HG03108 (cell line): ENCODE measurements at regions not wholly inside any gene's neighbourhood (a gene's known extent, or its start where the extent isn't known, plus 50 kb on each side); places are given as distances from the start of the nearest gene placed in this dataset.

Experiments used
- ATAC-seq: cut with Tn5 transposase; IDR thresholded peaks from one replicate; pipeline ENCODE4 v1.9.1; 2021; ENCODE audit warnings: moderate library complexity; ENCODE audit not compliant: unreplicated experiment

DNA sequence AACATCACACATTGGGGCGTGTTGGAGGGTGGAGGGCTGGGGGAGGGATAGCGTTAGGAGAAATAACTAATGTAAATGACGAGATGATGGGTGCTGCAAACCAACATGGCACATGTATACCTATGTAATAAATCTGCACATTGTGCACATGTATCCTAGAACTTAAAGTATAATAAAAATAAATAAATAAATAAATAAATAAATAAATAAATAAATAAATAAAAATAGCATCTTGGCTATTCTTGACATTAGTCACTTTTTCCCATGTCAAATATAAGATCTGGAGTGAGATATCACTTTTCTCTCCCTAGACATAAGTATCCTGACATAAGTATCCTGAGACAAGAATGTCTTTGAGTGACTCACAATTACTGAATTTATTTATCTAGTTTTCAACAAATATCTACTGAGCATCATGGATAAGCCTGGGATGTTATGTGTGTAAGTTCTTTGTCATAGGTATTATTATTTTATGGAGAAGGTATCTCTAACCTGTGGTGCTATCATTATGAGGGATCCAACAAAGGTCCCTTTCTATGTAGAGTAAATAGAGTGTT lies 691.3 kb downstream of the SORCS1 start:
- ATAC-seq = no peak

DNA sequence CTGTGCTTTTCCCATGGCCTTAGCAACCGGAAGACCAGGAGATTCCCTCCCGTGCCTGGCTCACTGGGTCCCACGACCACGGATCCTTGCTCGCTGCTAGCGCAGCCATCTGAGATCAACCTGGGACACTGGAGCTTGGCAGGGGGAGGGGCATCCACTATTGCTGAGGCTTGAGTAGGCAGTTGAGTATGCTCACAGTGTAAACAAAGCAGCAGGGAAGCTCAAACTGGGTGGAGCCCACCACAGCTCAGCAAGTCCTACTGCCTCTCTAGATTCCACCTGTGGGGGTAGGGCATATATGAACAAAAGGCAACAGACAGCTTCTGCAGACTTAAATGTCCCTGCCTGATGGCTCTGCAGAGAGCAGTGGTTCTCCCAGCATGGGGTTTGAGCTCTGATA lies 697.0 kb downstream of the SORCS1 start:
- ATAC-seq = no peak

DNA sequence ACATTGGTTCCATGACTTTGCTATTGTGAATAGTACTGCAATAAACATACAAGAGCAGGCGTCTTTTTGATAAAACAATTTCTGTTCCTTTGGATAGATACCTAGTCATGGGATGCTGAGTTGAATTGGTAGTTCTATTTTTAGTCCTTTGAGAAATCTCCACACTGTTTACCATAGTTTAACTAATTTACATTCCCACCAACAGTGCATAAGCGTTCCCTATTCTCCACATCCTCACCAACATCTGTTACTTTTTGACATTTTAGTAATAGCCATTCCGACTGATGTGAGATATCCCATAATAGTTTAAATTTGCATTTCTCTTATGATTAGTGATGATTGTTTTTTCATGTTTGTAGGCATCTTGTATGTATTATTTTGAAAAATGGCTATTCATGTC lies 707.0 kb downstream of the SORCS1 start:
- ATAC-seq = no peak

DNA sequence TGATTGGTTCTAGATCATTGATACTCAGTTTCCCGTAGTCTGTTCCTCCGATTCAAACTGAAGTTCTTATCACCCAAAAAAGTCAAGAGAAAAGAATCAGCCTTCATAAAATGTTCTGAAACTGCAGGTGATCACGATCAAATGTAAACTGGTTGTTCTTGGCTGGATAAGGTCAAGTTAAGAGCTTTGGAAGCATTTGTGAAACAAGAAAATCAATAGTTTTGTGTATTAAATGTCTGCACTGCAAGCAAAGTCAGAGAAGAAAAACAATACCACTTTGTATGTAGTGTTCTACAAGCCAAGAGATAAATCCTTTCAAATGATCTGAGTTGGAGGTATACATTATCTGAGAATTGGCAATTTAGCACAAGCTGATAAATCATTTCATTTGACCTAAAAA lies 710.3 kb downstream of the SORCS1 start:
- ATAC-seq = no peak

DNA sequence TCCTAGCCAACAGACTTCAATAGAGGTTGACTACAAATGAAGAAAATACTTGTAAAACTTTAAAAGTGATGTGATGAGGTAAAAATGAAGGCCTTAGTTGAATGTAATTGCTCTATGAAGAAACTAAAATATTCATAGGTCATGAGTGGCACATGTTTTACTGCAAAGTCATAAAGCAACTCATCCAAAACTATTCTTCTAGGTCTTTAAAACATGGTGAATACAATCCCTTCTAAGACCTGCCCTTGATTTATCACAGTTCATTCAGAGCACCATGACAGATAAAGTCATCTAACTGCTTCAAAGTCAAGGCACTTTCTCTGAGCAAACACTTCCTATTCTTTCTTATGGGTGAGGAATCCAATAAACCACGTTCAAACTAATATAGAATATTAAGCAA lies 713.5 kb downstream of the SORCS1 start:
- ATAC-seq = no peak

DNA sequence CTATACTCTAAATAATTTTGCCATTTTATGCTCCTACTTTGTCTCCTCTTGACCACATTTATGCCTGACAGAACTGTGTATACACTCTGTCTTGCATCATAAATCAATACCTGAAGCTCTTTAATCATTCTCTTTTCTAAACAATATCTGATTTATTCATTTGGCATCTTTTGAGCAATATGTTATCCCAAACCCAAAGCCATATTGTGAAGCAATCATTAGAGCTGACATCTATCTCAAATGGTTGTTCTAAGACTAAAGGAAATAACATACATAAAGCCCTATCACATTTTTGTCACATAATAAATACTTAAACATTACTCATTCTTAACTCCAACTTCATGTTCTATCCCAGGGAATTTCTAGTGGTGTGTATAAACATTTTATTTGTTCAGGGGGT lies 717.6 kb downstream of the SORCS1 start:
- no peak for ATAC-seq

DNA sequence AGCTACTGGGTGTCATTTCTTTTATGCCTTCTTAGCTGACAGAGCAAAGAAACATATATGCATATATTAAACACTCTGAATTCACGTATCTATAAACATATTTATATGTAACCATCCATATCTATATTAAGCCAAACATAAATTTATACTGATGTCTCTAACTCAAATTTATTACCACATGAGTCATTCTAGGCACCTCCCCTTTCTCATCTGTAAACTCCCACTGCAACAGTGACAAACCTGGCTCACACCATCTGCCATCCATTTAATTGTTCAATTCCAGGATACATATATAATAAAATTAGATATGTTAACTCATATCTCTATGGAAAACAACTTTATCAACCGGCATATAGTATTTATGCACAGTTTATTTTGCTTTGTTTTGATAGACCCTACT lies 722.3 kb downstream of the SORCS1 start:
- ATAC-seq = no peak

DNA sequence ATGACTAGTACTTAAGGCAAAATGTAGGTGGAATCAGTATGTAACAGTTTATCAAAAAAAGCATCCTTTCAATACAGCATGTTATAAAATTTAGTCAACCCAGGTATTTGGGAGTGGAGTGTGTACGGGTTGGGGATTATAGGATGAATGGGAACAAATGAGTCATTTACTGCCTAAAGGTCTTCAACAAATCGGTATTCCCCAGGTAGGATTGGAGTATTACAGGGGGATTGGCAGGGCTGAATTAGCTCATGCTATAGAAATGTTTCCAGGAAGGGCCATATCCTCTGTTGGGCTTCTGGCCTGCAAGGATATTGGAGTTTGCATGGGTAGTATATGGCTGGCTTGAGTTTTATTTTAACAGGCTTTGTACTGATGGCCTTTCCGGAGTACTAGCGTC lies 723.7 kb downstream of the SORCS1 start:
- ATAC-seq = no peak

DNA sequence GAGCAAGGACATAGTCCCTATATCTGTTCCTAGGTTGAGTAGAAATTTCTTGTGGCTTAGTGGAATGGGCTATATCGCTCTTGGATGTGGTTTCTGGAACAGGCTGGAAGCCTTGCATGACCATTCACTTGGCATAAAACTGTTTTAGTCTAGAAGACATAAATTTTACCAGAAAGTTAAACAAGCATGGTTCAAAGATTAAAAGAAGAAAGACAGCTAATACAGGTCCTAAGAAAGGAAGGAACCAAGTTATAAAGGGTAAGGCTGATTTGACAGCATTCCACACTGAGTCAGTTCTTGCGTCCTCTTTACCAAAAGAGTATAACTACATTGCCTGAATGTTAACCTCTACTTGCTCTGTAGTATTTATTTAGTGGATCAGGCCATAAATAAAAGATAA lies 724.2 kb downstream of the SORCS1 start:
- no peak for ATAC-seq

DNA sequence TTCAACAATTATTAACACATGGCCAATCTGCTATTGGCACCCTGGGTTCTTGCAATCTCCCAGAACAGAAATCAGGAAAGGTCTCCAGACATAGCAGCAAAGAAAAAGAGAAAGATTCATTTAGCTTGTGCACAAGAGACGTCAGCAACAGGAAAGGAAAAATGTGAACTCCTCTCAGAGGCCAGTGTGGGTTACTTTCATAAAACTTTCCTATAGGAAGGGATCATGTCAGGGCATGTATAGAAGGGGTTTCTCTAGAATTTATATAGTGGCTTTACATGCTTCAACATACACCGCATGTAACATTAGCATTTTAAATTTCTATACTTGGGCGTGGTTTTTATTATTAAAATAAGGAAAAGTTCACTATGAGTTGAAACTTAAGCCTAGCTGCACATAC lies 725.1 kb downstream of the SORCS1 start:
- ATAC-seq = no peak

DNA sequence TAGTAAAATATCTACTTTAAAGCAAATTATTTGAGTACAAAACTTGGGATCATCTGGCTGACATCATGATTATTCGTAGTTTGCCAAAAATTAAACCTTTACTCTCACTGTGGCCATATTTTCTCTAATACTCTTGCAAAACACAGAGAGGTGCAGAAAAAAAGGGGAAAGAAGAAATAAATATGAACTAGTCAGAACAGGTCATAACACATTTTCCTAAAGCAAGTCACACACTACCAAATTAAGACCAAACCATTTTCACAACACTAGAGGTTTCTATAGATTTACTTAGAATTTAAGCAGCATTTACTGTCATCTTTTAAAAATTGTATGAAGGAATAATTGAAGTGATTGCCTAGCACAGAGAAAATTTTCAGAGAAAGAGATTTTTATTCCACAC lies 726.1 kb downstream of the SORCS1 start:
- ATAC-seq = no peak

DNA sequence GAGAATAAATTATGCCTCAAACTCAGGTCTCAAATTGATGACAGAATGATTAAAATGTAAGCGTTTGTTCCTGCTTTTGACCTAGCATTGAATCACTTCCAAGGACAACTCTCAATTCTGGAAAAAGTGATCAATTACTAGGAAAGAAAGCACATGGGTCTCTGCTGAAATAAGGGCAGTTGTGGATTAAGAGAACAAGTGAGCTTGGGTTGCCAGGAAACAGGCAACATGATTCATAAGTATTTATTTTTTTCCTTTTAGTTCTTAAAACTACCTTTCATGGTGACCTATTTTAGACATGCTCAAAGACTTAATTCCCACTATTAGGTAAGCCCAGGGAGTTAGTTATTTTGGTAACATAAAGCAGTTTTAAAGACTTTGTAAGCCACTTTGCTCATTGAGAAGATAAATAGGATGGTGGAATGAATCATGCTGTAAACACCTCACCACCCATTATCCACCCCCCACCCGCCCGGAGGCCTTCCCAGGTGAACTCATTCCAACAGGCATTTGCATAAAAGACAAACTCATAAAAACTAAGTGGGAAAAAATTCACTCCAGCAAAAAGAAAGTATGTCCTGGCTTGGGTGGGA lies 728.3 kb downstream of the SORCS1 start:
- ATAC-seq = no peak

DNA sequence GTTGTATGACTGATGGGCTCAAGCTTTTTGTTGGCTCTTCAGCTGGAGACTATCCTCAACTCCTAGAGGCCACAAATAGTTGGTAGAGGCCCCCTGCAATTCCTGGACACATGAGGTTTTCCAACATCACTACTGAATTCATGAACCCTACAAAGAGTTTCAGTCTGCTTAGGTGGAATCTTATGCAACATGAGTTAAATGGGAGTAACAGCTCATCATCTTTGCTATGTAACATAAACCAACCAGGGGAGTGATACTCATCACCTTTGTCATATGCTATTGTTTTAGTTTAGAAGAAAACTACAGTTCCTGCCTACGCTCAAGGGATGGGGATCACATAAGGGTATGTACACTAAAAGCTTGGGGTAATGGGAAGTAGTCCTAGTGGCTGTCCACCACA lies 729.4 kb downstream of the SORCS1 start:
- ATAC-seq = no peak

DNA sequence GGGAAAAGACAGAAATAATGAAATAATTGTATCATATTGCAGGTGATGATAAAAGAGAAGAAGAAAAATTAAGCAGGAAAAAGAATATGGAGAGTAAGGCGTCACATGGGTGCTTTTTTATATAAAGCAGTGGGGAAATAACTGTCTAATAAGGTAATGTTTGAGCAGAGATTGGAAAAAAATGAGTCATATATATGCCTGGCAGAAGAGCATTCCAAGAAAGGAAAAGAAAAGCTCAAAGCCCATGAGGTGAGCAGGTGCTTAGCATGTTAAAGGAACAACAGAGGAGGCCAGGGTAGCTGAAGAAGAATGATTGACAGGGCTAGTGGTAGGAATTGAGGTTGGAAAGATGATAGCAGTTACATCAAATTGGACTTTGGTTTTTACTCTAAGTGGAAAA lies 739.5 kb downstream of the SORCS1 start:
- ATAC-seq = no peak

DNA sequence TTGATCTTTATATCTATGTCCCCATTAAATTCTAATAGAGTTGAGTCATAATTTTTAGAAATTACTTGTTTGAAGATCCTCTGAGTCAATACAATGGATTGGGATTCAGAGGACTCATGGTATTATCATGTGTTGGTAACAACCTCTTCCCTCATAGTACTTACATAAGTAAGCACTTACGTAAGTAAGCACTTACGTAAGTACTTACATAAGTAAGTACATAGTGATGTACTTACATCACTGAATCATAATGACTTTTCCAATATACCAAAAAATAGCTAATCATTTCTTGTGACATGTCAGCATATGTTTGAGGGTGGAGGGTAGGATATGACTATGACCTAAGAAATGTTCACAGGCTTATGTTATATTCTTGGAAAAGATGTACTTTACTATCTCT lies 740.5 kb downstream of the SORCS1 start:
- ATAC-seq = no peak

DNA sequence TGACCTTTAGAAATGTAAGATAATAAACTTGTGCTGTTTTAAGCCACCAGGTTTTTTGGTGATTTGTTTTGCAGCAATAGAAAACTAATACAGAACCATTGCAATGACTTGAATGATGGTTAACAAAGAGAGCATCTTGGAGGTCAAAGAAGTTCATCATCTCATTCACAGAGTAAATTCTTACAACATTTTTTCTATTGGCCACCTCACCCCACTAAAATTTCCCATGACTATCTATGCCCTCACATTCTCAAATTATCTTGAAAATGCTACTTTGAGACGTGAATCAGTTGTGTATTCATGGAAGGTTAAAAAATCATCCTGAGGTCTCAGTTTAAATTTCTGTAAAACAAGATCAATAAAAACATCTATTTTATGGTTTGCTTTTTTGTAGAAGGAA lies 754.2 kb downstream of the SORCS1 start:
- no peak for ATAC-seq

DNA sequence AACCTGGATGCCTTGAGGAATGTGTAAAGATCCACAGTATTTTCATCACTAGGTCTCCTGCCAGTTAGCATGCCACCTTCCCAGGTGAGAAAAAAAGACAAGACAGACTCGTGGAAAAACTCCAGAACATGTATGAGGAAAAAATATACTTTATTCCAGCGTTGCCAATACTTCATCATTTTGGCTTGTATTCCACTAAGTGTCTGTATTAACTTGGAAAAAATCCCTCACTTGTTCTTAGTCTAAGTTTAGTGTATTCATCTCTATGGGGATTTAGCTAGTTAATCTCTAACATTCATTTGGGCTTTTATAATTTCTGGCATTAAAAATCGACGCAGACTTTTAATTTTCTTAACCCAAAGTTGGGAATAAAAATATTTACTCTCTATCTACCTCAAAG lies 759.4 kb downstream of the SORCS1 start:
- ATAC-seq = no peak

DNA sequence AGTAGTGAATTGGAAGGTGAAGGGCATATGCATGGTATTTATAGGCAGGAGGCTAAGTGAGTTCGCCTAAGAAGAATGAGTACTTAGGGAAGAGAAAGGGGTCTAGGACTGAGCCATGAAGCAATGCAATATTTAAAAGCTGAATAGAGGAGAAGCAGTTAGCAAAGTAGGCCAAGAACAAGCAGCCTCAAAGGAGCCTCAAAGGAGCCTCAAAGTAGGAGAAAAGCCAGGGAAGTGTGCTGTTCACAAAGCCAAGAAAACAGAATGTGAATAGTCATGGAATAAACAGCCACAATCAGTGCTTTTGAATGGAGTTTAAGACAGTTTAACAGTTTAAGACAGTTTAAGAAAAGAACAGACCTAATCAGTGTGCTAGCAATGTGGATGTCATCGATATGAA lies 762.0 kb downstream of the SORCS1 start:
- ATAC-seq = no peak

DNA sequence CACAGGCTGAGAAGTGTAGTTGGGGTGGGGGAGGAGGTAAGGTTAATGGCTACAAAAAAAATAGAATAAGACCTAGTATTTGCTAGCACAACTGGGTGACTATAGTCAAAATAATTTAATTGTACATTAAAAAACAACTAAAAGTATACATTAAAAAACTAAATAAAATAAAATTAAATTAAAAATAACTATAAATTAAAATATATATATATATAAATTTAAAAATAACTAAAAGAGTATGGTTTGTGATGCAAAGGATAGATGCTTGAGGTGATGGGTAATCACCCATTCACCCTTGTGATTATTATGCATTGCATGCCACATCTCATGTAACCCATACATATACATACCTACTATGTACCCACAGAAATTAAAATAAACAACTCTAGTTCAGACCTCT lies 762.5 kb downstream of the SORCS1 start:
- no peak for ATAC-seq

DNA sequence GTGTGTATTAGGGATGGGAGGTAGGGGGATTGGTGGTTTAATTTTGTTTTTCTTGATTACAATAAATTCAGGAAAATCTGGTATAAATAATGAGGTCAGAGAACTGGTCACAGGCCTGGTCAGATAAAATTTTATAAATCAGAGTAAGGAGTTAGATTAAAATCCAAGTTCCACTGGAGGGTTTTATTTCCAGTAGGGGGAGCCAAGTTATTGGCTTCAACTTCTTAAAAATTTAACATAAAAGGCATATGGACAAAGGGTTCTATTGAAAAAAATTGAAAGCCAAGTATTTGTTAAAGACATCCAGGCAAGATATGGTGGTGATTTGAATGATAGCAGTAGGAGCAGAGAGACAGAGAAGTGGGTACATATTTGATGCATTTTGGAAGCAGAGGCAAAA lies 763.3 kb downstream of the SORCS1 start:
- ATAC-seq = no peak

DNA sequence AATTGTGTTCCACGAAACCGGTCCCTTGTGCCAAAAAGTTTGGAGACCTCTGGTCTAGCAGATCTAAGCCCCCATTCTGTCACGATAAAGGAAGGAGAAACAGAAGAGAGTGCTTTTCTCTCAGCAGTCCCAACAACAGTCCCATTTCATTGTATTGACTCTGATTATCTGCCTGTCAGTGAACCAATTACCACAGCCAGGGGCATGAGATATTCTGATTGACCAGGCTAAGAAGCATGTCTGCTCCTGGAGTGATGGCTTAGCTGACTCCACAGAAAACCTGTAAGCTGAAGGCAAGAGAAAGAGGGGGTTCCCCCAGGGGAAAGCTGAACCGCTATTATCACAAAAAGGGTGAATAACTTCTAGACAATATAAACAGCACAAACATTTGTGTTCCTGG lies 765.4 kb downstream of the SORCS1 start:
- no peak for ATAC-seq

DNA sequence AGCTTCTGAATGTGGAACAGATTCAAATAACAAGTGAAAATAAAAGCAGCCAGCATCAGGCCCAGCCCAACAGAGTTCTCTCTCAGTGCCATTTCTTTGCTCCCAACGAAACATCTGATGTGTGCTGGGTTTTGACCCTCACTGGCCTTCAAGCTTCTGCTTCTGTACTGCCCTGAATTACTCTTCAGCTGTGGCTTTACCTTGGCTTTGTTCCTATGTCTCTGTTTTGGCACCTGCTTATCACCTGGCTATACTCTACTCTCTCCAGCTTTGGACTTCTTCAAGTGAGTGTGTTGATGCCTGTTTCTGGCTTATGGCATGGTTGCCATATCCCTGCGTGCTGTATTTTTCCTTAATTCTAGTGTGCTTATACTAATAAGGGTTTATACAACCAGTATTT lies 768.3 kb downstream of the SORCS1 start:
- no peak for ATAC-seq

DNA sequence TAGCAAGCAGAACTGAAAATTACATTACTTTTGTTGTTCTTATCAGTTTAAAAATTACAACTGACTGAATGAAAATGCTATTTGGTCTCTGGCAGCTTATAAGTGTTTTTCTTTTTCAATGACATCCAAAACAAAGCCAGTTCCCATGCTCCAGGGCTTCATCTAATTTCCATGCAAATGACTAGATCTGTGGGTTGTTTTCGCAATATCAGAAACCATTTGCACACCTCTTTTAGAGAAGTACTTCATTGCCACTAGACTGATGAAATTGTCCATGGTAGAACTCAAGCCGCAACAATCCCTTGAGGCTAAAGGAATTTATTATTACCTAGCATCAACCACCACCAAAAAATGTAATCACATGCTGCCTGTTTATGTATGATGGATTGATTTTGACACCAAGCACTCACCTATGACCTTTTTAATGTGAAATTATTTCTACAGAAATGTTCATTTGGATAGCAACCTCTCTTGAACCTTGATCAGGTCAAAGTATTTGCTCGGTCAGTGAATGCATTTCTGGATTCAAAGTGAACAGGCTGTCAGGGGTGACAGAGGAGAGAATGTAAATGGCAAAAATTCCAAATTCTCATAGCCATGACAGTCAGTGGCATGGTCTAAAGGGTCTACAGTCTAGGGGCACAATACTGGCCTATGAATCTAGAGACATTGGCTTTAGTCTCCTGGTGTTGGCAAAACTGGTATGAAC lies 769.3 kb downstream of the SORCS1 start:
- ATAC-seq = no peak
